ENCODE measurements at regions not wholly inside any gene's neighbourhood (a gene's known extent, or its start where the extent isn't known, plus 50 kb on each side); places are given as distances from the start of the nearest gene placed in this dataset.
"Not testable (repeated sequence)": the region's sequence is repeated elsewhere in the genome, so short reads cannot be mapped to it uniquely, and the experiment has no call there.

- DNase-seq, result no peak
Observed at GRCh38 chr13:62799038-62799535, 1383.4 kb upstream of the PCDH20 start.

- no peak for DNase-seq
Observed at GRCh38 chr13:62793850-62794249, 1378.2 kb upstream of the PCDH20 start.

GRCh38 chr13:62781866-62782265 lies 1366.2 kb upstream of the PCDH20 start:
- no peak for DNase-seq

GRCh38 chr13:62779161-62779560 lies 1363.5 kb upstream of the PCDH20 start:
- no peak for DNase-seq

GRCh38 chr13:62767473-62767872 lies 1351.8 kb upstream of the PCDH20 start:
- DNase-seq, result no peak

- no peak for DNase-seq
Observed at GRCh38 chr13:62760724-62761123, 1345.1 kb upstream of the PCDH20 start.

- DNase-seq, result no peak
Observed at GRCh38 chr13:62747629-62748028, 1332.0 kb upstream of the PCDH20 start.

GRCh38 chr13:62747152-62747551 lies 1331.5 kb upstream of the PCDH20 start:
- no peak for DNase-seq

- DNase-seq, result not testable (repeated sequence)
Observed at GRCh38 chr13:62729746-62730145, 1314.1 kb upstream of the PCDH20 start.

GRCh38 chr13:62721893-62722292 lies 1306.2 kb upstream of the PCDH20 start:
- DNase-seq, result no peak

GRCh38 chr13:62711948-62712347 lies 1296.3 kb upstream of the PCDH20 start:
- DNase-seq, result not testable (repeated sequence)

GRCh38 chr13:62710787-62711186 lies 1295.1 kb upstream of the PCDH20 start:
- DNase-seq, result peak; percentile 47

GRCh38 chr13:62706048-62706447 lies 1290.4 kb upstream of the PCDH20 start:
- DNase-seq, result no peak

GRCh38 chr13:62704875-62705274 lies 1289.2 kb upstream of the PCDH20 start:
- DNase-seq, result peak; percentile 35

- peak; percentile 72 for DNase-seq
Observed at GRCh38 chr13:62702502-62702901, 1286.9 kb upstream of the PCDH20 start.

GRCh38 chr13:62697701-62698100 lies 1282.1 kb upstream of the PCDH20 start:
- no peak for DNase-seq

- DNase-seq, result no peak
Observed at GRCh38 chr13:62696490-62696889, 1280.8 kb upstream of the PCDH20 start.

GRCh38 chr13:62687732-62688131 lies 1272.1 kb upstream of the PCDH20 start:
- peak; percentile 18 for DNase-seq

GRCh38 chr13:62684359-62684758 lies 1268.7 kb upstream of the PCDH20 start:
- no peak for DNase-seq

GRCh38 chr13:62682788-62683187 lies 1267.1 kb upstream of the PCDH20 start:
- DNase-seq, result no peak

- no peak for DNase-seq
Observed at GRCh38 chr13:62678039-62678438, 1262.4 kb upstream of the PCDH20 start.

- no peak for DNase-seq
Observed at GRCh38 chr13:62663767-62664166, 1248.1 kb upstream of the PCDH20 start.

GRCh38 chr13:62659365-62659764 lies 1243.7 kb upstream of the PCDH20 start:
- no peak for DNase-seq

- DNase-seq, result no peak
Observed at GRCh38 chr13:62653371-62653770, 1237.7 kb upstream of the PCDH20 start.

- DNase-seq, result peak; percentile 47
Observed at GRCh38 chr13:62643799-62644524, 1228.3 kb upstream of the PCDH20 start.
